DMS153 treated with DMSO at 0.1 percent for 48 hours (cell line): ENCODE measurements at regions not wholly inside any gene's neighbourhood (a gene's known extent, or its start where the extent isn't known, plus 50 kb on each side); places are given as distances from the start of the nearest gene placed in this dataset.

Experiments
- DNase-seq: peaks from one replicate; lab custom pipeline; 2025; ENCODE audit not compliant: unreplicated experiment; lab: John Stamatoyannopoulos, UW

DNA sequence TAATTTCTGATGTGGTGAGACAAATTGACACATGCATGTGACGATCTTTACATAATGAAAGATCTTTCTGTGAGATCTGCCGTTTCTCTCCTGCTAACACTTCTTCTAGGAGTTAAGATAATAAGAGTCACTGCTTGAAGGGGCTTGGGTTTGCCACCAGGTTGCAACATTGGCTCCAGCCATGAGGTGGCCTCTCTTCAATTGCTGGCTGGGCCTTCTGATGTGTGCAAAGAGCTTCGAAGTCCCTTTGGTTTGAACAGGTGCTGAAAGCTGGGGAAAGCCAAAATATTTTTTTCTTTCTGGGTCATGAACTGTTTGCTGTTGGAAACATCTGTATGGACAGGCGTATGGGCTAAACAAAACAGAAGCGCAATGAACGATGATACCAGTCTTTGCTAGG lies 204.1 kb upstream of the SALL1 start:
- no peak for DNase-seq

DNA sequence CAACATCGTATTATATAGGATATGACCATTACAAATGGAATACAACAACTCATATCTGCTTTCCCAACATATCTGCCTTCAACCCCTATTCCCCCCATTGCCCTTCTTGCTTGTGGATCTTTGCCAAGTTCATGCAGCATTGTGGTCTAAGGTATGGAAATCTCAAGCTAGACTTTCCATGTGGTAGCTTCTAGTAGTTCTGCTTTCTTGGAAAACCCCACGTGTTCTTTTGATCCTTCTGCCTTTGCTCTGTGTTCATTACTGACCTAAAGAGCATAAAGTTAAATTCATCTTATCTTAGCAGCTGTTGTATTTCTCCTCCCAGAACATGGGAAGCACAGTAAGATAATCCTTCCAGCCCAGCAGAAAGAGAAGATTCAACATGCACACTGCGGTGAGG lies 202.0 kb upstream of the SALL1 start:
- no peak for DNase-seq

DNA sequence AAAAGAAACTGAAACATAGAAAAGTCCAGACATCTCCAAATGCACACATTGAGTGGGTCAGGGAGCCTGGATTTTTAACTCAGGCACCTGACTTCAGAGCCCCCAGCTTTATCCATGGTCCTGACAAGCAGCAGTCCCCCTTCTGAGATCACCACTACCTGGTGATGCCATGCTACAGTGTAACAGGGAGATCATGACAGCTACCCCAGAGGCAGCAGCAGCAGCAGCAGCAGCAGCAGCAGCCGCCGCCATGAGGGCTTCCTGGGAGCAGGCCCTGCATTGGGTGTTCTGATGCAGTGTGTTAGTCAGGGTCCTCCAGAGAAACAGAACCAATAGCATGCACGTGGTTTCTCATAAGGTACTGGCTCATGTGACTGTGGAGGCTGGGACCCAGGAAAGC lies 198.6 kb upstream of the SALL1 start:
- DNase-seq = no peak

DNA sequence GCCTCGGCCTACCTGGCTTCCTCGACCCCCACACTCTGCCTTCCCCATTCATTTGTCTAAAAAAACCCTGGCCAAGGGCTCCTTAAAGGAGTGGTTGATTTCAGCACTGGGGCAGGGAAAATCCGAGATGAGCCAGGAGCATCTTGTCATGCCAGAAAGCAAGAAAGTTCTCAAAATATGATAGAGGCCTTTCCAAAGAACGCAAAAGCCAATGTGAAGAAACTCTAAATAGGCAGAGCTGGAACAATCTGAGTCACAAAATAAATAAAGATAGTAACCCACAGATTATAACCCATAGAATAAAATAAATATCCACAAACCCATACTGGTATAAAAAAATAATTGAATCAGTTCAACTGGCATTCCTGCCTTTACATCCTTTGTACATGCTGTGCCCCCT lies 192.3 kb upstream of the SALL1 start:
- DNase-seq = no peak

DNA sequence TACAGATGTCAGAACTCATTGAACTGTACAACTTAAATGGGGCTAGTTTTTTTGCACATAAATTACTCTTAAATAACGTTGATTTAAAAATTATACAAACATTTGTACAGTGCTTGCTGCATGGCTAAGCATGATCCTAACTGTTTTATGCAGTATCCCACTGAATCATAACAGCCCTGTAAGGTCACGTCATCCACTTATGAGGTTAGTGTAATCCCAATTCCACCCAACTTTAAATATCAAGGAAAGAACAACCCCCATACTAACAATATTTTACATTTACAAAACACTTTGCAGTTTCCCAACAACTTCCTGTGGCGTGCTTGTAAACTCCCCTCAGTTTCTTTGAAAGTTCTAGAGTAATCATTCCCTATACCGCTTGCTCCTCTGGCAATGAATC lies 190.1 kb upstream of the SALL1 start:
- DNase-seq = no peak

DNA sequence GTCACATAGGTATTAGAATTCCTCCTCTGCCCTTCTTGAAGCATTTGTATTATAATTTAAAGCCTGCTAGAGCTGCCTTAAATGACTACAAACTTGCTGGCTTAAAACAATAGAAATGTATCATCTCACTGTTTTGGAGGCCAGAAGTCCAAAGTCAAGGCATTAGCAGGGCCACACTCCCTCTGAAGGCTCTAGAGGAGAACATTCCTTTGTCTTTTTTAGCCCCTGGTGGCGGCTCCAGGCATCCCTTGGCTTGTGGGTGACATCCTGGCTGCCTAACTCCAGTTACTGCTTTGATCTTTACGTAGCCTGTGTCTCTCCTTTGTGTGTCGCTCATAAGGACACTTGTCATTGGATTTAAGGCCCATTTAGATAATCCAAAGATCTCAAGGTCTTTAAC lies 186.6 kb upstream of the SALL1 start:
- DNase-seq = no peak

DNA sequence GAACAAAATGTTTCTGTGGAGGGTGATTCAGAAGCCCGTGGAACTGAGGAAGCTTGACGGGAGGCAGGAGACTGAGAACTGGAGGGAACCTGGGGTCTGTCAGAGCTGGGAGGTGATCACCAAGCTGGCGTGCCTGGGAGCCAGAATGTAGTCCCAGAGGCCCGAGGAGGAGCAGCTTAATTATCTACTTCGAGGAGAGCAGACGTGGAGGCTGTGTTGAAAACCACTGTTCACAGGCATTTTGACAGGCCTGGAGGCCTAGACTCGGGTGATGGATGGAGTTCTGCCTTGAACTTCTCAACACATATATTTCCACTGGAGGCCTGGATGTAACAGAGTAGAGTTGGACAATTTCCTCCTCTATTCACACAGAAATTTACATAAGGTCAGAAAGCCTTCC lies 177.7 kb upstream of the SALL1 start:
- no peak for DNase-seq

DNA sequence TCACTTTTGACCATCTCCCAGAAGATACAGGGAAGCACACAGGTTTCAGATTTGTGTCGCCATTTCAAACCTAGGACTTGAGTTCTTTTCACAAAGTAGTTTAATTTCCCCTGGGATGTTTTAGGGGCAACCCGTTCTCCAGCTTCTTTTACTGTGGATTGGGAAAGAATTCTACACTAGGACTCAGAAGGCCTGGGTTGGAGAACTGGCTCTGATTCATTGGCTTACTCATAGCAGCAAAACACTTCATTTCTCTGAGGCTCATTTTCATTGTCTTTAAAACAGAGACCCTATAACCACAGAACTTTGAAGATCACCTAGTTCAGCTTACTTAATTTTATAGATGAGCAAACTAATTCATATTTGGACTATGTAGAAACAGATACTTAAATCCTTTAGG lies 175.9 kb upstream of the SALL1 start:
- DNase-seq = no peak

DNA sequence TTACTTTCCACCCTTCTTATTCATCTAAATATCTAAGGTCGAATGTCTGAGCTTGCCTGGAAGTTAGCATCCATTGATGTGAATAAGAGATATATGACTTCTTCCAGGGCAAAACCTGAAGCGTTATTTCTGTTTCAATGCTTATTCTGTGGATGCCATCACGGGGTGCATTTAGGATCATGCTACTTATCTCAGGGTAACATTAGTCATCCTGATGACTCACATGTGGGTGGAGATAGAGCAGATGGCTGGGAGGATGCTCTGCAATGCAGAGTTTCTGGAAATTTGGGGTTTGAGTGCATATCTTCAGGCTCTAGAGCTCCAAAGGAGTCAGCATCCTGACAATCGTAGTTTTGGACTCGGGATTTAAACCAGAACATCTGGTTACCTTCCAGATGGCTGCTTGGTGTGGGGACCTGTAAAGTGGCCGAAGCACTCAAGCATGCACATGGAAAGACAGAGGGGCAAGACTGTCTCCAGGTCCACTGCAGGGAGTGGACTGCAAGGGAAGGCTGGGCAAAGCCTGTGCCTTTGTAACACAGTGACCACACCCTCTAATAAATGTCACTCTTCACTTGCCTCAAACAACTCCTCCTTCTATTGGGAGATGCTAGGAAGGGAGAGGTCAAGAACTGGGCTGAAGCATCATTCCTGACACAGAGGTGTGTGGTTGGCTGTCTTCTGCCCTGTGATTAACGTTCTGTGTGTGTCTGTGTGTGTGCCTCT lies 175.2 kb upstream of the SALL1 start:
- DNase-seq = no peak

DNA sequence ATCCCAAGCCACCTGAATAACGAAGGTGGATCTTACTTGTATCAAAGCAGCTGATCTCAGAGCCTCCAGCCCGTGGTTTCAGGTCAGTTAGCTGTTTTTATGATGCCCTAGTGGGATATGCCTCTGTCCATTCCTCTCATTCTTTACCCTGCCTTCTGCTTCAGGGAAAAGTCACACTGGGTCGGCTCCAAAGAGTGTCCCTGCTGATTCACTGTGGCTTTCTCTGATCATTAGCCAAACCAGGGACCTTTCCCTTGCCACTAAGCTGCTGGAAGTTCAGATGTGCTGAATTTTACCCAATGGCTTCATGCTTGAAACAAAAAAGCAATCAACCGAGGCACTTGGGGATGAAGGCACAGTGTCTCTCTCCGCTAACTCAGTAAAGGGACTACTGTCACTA lies 170.2 kb upstream of the SALL1 start:
- no peak for DNase-seq

DNA sequence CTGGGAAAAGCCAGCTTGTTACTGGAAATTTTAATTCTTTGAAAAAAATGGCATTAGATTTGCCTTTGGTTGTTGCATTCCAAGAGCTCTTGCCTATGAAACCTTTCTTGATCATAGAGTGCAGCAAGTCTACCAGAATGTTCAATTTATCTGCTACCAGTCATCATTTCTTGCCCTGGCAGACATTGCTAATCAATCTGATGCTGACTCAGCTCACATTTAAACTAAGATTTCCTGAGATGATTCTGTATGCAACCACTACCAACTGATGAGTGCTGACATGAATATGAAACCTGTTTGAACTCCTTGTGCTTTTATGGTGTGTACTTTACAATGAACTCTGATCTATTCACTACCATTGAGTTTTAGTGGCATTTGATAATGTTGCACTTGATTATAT lies 166.5 kb upstream of the SALL1 start:
- no peak for DNase-seq

DNA sequence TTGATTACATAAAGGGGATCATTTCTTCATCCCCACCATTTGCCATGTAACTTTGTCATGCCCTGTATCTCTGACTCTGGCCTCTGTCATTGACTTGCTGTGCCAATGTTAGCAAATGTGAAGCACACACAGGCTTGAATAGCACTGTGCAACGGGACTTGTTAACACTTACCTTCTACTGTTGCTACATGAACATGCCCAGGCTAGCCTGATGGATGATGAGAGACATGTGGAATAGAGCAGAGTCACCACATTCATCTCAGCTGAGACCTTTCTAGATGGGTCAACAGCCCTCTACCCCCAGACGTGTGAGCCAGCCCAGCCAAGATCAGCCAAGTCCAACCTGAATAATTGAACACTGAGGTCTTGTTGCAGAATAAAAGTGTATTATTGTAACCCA lies 162.1 kb upstream of the SALL1 start:
- DNase-seq = no peak

DNA sequence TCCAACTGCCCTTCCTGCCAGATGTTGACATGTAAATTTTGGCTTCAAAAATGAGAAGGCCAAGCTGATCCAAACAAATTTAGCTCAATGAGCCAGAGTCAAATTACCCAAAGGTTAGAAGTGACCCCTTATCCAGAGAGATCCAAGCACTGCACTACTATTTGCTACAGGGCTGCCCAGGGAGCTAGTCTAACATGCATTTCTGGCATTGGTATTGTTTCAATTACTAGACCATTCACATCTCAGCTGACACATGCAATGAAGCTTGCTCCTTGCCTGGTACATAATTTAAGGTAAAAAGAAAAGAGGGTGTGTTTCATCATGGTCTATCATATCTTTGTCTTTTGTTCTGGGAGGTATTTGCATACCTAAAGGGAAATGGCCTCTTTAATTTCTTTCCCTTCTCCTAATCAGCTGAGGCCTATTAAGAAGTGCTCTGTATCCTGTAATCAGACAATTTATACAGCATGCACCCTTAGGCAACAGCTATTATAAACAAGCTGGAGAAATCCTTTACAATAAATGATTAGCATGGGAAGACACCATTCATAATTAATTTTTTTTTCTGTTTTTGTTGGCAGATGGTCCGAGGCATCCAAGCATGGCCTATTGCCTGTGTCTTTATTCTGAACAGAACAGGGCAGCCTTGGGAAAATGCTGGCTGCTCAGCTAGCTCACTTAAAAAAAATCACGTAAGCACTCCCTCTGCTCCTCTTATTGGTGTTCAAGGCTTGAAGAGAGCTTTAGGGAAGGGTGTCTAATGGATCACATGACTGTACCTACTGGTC lies 161.5 kb upstream of the SALL1 start:
- DNase-seq = no peak

DNA sequence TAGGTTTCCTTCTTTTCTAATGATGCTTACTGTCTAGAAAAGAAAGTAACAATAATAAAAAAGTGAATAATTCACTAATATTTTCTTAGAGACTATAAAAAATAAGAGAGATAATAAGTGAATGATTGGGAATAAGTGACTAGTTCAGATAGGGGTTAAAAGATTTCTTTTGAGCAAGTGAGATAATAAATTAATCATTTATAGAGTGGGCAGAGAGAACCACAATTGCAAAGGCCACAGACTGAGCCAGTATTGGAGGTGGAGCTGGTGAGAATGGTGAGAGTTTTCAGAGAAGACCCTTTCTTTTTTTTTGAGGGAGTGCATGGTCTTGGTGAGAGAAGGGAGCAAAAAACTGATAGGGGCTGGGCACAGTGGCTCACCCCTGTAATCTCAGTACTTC lies 159.1 kb upstream of the SALL1 start:
- no peak for DNase-seq

DNA sequence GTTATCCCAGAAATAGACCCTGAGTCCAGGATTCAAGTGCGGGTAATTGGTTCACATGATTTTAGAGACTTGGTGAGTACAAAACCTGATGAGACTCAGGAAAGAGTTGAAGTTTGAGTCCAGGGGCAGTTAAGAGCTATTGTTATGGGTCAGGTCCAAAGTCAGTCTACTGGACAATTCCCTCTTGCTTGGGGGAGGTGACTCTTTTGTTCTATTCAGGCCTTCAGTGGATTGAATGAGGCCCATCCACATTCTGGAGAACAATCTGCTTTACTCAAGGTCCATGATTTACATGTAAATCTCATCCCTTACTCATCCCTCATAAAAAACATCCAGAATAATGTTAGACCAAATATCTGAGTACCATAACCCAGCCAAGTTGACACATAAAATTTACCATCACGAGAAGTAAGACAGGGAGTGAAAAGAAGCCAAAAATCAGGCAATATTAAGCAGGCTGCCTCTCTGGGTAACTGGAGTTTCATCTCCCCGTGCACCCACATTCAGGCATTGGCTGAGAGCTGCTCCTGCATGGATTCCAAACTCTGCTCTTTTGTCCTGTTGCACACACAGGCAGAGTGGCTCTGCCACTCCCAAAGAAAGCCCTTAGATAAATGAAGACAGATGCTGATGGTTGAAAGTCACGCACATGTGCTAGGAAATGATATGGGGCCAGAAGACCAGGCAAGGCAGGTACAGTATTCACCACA lies 156.0 kb upstream of the SALL1 start:
- no peak for DNase-seq

DNA sequence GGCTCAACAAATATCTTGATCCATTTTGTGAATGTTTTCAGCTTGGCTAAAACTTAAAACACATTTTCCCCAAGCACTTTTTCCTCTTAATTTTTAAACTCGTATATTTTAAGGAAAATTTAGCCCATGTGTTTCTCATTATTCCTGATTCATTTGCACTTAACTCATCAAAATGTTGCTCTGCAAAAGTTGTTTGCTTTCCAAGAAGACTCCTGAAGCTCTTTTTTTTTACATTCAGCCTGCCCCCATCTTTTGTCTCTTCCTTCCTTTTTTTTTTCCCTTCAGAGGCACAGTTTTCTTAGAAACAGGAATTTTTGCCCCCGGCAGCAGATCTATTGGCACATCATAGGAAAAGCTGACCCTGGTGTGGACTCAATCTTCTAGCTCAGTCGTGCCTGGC lies 155.0 kb upstream of the SALL1 start:
- no peak for DNase-seq

DNA sequence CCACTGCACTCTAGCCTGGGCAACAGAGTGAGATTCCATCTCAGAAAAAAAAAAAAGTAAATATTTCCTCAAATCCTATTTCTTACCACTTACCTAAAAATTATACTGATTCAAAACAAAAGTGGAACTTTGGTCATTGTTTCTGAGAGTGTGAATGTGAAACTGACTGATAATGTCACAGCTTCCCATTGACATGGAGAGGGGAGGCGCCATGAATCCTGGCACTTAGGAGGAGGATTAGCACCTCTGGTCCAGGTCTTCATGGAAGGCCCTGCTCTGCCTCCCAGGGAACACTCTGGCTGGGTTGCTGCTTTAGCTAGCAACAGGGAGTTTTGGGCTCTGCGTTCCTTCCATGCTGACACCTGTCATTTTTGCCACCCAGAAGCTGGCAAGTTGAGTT lies 154.3 kb upstream of the SALL1 start:
- no peak for DNase-seq

DNA sequence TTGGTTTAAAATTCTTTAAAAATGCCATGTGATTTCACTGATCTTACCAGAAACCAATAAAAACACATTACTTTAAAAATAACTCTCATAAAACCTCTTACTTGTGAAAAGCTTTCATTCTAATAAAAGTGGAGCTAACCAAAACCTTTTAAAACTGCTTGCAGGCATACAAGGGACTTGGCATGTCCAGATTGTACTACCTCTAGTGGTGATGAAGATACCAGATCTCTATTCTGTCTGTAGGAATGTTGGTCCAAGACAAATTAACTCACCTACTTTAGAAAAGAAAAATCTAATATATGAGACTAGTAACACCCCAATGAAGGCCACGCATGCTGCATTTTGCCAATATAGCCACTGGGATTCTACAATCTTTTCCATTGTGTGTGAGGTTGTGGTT lies 151.0 kb upstream of the SALL1 start:
- no peak for DNase-seq

DNA sequence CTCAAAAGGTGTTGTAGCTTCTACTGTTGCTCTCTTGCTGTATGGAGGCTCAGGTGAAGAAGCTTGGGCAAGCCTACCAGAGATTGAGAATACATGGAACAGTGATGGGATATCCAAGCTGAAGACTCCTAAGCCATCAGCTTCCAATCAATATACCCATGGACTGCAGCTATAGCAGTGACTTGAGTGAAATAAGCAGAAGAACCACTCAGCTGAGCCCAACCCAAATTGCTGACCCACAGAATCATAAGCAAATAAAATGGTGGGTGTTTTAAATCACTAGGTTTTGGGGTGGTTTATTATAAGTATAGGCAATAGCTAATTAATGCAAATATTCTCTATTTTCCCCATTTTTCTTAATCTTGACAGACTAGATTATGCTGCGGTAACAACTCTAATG lies 147.7 kb upstream of the SALL1 start:
- no peak for DNase-seq

DNA sequence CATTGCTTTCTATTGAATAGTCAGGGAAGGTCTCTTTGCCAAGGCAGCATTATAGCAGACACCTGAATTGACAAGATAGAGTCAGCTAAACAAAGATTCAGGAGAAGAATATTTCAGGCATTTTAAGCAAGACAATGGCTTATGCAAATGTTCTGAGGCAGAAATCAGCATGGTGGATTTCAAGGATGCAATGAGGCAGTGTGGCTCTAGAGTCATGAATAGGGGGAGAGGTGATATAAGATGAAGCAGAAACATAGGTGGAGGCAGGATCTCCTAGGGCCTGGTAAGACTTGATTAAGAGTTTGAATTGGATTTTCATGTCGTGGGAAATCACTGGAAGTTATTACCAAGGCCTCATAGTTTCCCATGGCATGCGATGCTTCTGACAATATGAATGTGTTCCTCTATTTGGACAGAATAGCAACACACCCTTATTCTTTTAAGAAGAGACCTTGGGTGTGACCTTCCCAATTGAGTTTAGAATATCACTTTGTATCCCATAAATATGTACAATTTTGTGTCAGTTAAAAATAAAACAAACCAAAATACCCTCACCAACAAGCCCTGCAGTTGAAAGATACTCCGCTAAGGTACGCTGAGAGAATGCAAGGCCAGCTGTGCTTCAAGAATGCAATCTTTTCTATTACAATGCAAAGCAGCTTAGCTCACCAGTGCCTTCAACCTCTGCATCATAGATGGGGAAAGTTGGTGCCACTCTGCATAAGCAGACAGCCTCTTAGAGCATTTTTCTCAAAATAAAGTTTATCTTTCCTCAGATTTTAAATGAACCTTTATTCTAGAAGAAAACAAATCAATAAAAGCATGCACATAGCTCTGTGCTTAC lies 139.6 kb upstream of the SALL1 start:
- DNase-seq = no peak

DNA sequence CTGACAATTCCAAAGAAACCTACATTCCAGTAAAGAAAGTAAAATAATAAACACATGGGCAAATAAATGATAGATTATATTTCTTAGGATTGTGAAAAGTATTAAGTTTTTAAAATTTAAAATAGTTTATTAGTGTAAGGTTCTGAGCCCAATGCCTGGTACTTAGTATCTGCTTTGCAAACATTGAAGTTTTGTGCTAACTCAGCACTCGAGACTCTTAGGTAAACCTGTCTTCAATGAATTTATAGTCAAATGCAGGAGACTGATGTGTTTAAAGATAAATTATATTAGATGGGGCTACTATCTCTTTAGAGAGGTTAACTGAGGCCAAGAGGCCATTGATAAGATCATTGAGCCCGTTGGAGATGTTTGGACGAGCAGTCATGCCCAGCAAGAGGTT lies 138.3 kb upstream of the SALL1 start:
- no peak for DNase-seq
